GM12891 (cell line): ENCODE measurements at regions not wholly inside any gene's neighbourhood (a gene's known extent, or its start where the extent isn't known, plus 50 kb on each side); places are given as distances from the start of the nearest gene placed in this dataset.

Experiments used
- POLR2A ChIP-seq: IDR thresholded peaks from 2 replicates; pipeline ENCODE4 v1.6.1; 2011; ENCODE audit warnings: low read depth, low read length, control low read depth
- POLR2AphosphoS5 ChIP-seq: IDR thresholded peaks from 2 replicates; pipeline ENCODE4 v1.6.1; 2011; ENCODE audit warnings: low read depth, low read length, control low read depth
- POU2F2 ChIP-seq: IDR thresholded peaks from 2 replicates; pipeline ENCODE4 v1.6.1; 2011; ENCODE audit warnings: low read depth, mild to moderate bottlenecking, control low read depth, low read length, moderate library complexity
- SPI1 ChIP-seq: IDR thresholded peaks from 2 replicates; pipeline ENCODE4 v1.6.1; 2011; ENCODE audit warnings: low read depth, low read length, control low read depth
- TAF1 ChIP-seq: IDR thresholded peaks from 2 replicates; pipeline ENCODE4 v1.6.1; 2011; ENCODE audit warnings: low read depth, low read length, control low read depth

DNA sequence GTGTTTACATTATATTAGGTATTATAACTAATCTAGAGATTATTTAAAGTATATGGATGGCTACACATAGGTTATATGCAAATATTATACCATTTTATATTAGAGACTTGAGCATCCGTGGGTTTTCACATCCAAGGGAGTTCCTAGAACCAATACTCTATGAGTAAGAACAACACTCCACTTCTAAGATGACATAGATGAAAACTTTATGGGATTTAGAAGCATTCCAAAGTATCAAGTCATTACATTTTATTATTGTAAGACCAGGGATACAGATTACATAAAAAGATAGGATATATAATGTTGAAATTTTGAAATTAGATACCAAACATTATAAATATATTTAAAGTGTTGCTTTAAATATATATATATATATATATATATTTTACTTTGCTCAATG is 207.0 kb downstream of the NAP1L3 start:
- TF ChIP-seq POLR2AphosphoS5 (no peak), TAF1 (no peak), POLR2A (no peak), SPI1 (no peak), POU2F2 (no peak)
